Renal cortical epithelial cell (primary cell): ENCODE measurements at regions not wholly inside any gene's neighbourhood (a gene's known extent, or its start where the extent isn't known, plus 50 kb on each side); places are given as distances from the start of the nearest gene placed in this dataset.

Source experiments
- DNase-seq: peaks from one replicate; pipeline ENCODE4 v3.0.0-alpha.2; 2011; ENCODE audit warnings: low read depth

DNA sequence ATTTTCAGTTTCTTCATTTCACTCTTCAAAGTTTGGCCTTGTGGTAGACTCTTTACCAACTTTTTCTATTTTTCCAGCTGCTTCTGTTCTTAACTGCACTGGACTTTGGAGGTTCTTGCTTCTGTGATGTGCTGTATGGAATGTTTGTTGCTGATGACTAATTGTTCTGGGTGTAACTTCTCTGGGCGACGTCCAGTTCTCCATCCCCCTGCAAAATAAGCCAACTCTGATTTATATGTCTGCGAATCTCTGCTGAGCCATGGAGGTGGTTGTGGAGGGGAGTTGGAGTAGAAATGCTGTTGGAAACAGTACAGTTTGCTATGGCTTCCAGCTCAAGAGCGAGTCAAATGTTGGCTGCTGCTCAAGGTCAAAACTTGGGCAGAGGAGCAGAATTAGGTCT, 113.9 kb upstream of the DYRK2 start:
- peak; percentile 72 for DNase-seq

DNA sequence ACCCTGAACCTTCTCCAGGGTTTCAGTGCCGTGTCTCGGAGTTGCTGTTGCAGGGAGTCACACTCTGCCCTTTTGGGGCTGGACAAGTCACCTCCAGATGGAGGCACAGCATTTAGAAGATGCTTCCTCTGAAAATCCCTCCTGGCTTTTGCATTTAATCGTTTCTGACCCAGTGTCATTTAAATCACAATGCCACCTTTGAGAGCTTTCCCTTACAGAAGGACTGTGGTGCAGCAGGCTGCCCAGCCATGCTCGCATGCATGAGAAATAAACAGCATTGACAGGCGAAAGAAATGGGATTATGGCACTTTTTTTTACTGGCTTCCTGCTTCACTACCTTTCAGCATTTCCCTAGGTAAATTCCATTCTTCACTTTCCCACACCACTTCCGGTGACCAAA, 113.4 kb upstream of the DYRK2 start:
- no peak for DNase-seq

DNA sequence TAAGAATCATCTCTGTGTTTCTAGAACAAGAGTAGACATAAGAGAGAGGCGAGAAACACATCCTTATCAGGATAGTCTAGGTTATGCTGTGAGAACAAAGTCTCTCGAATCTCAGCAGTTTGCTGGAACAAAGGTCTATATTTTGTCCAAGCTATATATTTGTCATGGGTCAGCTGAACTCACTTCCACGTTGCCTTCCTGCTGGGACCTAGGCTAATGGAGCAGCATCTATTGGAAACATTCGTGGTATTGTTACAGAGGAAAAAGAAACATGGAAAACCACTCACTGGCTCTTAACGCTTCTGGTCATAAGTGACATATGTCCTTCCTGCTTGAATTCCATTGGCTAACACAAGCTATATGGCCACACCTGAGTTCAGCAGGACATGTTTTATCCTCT, 112.6 kb upstream of the DYRK2 start:
- DNase-seq, result no peak

DNA sequence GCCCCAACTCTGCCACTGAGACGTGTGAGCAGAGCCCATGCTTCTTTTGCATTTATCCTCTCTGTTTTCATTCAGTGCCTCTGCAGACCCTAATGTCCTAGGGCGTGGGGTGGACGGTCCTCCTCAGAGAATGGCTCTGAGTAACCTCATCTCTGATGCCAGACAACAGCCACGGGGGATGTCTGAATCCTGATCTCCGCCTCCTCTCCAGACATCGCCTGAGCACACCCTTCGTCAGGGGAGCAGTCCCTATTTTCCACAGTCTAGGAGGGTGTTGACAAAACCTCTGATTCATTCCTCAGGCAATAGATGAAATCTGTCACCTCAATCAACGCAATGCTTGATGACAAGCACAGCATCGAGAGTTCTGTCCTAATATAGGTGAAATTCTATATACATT, 109.2 kb upstream of the DYRK2 start:
- DNase-seq, result no peak

DNA sequence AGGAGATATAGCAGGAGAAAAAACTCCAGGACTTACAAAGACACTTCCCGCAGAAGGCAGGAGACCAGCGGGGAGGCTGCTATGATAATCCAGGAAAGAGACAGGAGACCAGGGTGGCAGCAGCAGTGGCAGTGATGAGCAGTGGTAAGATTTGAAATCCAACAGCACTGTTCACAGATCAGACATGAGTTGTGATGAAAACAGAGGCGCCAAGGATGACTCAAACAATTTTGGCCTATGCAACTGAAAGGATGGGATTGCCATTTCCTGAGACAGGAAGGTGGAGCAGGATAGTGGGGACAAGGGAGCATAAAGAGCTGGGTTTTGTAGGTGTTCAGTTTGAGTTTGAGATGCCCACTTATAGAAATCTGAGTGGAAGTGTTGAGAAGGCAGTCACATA, 108.6 kb upstream of the DYRK2 start:
- DNase-seq, result no peak

DNA sequence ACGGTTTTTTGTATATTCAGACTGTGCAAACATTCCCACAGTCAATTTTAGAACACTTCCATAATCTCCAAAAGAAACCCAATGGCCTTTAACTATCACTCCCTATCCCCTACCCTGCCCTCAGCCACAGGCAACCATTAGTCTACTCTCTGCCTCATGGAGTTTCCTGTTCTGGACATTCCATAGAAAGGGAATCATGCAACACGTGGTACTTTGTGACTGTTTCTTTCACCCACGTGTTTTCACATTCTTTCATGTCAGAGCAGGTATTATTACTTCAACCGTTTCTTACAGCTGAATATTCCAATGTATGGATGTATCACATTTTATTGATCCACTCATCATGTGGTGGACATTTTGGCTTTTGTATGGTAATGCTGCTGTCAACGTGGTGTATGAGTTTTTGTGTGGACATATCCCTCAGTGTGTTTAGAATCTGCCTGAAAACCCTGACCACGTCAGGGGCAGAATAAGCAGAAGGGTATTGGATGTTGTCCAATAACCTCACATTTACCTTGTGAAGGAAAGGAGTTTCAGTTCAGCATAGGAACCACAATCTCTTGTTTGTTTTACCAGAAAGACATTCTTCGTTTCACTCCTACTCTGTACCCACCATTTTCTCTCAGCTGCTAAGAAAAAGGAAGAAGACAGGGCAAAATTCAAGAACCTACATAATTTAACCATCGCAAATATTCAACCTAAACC, 107.5 kb upstream of the DYRK2 start:
- peak; percentile 60 for DNase-seq

DNA sequence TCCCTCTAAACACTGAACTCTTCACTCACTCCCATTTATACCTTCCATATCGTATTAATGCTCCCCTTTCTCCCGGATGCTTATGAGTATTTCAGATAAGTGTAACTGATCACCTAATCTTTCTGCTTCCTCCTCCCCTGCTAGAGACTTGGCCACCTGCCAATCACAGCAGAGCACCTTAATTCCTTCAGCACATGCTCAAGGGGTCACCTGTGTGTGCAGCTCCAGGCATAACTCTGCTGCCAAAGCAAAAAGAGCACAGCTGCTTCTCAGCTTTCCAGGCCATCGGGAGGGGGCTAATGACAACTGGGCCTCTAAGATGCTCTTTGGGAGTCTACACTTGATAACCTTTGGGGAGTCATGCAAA, 106.9 kb upstream of the DYRK2 start:
- DNase-seq, result peak; percentile 54

DNA sequence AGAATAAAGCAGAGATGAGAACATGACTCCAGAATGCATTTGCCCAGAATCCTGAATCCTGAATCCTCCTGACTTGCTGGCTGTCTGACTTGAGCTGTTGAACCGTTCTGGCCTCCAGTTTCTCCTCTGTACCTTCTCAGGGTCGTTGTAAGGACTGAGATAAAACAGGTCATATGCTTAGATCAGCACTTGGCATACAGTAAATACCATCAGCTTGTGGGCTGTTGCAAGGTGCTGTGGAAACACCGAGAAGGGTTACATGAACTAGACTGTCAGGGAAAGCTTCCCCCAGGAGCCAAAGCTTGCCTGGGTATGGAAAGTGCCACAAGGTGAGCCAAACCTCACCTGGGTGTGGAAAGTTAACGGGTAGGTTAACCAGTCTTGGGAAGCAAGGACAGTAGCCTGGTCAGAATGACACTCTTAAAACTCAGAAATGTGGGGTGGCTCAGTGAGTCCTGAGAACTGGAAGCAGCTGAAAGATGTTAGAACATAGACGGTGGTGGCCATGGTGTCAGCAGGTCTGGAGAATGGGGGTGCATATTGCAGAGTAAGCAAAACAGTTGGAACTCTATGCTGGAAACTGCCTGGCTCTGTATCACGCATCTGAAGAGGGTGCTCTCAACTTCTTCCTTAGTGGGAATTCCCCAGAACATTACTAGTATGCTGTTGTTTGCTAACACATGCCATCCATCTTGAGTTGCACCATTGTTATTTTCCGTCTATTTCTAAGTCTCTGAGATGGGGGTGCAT, 105.3 kb upstream of the DYRK2 start:
- no peak for DNase-seq

DNA sequence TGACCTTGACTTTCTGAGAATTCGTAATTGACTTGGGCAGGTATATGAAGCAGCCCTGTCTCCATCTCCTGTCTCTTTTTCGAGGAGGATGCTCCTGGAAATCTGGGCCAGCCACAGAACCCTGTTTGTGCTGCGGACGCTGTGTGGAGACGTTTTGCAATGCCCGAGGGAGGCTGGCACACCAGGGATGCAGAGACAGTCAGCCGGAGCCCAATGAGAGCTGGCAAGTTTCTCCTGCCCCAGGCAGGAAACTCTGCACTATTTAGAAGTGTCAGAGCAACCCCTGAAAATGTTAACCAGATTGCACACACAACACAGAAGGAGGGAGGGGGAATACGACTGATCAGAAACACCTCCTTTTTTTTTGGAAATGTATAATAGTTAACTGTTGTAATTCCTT, 103.2 kb upstream of the DYRK2 start:
- no peak for DNase-seq

DNA sequence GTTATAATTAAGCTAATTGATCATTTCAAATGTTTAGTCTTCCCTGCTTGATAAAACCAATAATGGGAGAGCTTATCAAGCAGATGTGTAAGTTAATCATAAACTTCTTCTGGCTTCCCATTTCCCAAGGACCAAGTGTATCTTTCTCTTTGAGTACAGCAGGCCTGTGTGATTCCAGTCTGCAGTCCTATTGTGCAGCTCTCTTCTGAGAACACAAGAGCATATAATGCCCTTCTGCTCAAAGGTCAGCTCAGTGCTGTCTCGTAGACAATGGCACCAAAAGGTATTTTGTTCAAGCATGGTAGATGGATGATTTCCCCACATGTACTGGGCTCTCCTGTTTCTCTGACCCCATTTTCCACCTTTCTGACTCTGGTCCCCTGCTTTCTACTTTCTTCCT, 101.8 kb upstream of the DYRK2 start:
- no peak for DNase-seq

DNA sequence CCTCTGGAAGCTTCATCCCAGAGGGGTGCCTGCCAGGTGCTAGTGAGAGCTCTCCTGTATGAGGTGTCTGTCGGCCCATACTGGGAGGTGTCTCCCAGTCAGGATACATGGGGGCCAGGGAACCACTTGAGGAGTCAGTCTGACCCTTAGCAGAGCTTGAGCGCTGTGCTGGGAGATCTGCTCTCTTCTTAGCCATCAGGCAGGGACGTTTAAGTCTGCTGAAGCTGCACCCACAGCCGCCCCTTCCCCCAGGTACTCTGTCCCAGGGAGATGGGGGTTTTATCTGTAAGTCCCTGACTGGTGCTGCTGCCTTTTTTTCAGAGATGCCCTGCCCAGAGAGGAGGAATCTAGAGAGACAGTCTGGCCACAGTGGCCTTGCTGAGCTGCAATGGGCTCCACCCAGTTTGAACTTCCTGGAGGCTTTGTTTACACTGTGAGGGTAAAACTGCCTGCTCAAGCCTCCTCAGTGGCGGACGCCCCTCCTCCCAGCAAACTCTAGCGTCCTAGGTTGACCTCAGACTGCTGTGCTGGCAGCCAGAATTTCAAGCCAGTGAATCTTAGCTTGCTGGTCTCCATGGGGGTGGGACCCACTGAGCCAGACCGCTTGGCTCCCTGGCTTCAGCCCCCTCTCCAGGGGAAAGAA, 93.3 kb upstream of the DYRK2 start:
- DNase-seq, result peak; percentile 43

DNA sequence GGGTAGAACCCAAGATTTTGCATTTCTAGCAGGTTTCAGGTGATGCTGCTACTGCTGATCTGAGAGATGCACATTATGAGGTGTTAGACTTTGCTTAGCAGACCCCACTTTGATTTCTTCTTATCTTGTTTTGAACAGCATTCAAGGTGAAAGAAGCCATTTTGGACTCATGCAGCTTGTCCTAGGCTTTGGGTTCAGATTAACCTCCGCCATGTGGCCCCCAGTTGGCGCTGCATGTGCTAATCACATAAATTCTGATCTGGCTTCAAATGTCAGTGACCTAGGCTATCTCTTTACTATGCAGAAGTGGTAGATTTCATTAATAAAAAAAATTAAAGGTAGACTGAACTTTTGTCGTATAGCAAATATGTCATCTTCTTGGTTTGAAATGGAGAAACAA, 89.8 kb upstream of the DYRK2 start:
- DNase-seq, result no peak

DNA sequence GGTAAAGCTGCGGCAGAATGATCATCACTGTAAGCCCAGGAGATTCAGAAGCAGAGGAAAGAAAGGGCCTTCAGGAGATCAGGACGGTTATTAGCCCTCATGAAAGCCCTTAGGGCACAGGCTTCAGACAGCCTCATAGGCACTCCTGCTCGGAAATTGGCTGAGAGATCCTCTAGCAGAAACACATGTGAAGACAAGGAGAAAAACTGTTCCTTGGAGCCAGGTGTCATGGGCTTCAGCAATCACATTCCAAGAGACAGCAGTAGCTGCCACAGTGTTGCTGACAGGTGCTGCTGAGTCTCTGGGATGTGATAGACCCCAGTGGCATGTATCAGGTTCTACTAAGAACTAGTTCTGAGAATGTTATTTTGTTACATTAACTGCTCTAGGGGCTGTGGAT, 88.8 kb upstream of the DYRK2 start:
- DNase-seq, result no peak

DNA sequence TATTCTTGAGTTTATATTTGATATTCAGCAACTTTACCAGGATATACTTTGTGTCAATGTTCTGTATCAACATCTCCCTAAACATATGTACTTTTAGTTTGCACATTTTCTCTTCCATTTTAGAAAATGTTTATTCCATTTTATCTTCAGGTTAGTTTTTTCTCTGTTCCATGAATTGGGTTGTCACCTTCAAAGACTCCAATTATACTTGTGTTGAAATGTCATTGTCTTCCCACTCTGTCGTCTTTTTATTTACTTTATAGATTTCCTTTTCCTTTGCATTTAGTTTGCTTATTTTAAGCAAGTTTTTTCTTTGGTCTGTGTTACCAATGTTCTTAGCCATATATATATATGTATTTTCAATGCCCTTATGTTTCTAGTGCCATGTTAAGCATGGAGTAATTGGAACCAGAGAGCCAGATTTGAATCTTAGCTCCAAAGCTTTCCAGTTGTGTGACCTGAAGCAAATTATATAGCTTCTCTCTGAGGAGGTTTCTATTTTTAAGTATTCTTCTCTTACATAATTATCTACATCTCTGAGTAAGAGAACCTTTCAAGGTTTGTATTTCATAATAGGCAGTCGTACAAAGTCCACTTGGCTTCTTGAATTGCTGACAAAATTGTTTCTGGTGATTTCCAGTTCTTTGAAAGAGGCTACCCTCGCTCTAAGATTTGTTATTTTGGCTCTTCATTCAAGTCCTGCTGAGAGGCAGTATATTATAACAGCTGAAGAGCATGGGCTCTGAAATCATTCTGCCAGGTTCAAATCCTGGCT, 85.8 kb upstream of the DYRK2 start:
- peak; percentile 47 for DNase-seq

DNA sequence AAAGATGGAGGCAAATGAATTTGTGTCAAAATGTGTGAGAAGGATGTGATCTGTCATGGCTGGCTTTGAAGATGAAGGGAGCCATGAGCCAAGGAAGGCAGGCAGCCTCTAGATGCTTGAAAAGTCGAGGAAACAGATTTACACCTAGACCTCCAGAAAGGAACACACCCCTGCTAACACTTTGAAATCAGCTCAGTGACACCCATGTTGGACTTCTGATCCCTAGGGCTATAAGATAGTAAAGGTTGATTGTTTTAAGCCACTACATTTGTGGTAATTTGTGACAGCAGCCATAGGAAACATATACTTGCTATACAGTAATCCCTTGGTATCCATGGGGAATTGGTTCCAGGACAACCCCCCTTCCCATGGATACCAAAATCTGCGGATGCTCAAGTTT, 80.5 kb upstream of the DYRK2 start:
- DNase-seq, result no peak

DNA sequence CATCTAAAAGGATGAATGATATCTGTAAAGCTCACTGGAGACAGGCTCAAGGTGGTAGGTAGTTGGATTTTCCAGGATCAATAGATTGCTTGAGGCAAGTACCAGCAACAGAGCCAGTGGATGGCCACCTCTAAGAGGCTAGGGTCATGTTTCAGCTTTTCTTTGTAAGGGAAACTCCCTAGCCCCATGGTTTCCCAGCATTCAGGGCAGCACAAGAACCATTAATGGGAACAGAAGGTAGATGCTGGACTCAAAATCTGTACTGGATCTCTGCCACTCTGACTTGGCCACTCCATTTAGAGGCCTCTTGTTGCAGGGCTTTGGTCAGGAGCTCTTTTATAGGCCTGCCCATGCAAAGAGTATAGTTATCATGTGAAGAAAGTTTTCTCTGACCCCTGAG, 76.1 kb upstream of the DYRK2 start:
- peak; percentile 33 for DNase-seq

DNA sequence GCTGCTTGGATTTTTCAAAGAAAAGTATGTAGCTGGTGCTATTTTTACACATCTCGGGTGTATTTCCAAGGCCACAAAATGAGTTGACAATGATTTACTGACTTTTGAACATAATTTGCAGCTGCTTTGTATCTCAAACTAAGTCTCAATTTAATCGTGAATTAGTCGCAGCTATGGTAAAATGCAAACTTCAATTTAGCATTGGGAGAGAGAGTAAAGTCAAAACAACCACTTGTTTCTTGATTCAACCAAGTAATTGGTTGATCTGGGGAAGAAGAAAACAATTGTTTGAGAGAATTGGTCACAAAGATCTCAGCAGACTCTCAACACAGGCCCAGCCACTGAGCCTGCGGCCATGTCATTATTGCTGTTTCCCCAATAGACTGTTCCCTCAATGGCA, 75.0 kb upstream of the DYRK2 start:
- no peak for DNase-seq

DNA sequence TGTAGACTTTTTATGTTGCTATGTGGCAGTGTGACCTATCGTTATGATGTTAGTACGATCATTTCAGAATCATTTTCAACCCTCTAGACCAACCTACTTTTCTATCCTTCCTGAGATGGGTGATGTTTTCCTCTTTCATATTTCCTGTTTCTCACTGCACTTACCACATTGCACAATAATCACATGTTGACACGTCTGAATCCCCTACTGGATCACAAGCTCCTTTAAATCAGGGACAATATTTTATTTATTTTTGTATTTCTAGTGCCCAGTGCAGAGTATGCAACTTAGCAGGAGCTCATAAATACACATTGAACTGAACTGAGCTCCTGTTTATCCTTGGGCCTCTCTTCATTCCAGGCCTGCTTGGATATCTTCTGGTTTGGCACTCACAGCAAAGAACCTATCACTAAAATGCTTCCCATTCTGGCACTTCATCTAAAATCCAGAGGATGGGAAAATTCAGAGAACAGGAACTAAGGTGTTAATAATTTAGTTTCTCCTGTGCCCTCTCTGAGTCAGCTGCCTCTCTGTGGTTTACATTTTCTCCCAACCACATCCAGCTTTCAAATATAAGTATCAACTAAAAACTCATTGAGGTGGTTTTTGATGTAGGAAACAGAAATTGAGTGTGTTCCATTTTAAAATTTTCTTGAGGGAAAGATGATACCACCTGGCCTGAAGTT, 69.4 kb upstream of the DYRK2 start:
- peak; percentile 51 for DNase-seq

DNA sequence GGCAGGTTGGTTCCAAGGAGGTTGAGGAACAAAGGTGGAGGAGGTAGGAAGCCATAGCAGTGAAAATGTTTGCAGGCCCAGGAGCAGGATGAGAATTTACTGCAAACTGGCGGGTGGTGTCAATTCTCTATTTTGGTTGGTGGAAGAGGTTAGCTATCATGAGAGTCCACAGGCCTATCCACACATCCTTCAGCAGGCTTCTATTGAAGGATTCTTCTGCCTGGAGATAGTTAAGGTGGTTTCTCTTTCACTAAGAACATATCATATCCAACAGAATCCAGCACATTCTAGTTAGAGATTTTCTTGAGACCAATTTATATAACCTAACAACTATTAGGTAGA, 68.9 kb upstream of the DYRK2 start:
- no peak for DNase-seq

DNA sequence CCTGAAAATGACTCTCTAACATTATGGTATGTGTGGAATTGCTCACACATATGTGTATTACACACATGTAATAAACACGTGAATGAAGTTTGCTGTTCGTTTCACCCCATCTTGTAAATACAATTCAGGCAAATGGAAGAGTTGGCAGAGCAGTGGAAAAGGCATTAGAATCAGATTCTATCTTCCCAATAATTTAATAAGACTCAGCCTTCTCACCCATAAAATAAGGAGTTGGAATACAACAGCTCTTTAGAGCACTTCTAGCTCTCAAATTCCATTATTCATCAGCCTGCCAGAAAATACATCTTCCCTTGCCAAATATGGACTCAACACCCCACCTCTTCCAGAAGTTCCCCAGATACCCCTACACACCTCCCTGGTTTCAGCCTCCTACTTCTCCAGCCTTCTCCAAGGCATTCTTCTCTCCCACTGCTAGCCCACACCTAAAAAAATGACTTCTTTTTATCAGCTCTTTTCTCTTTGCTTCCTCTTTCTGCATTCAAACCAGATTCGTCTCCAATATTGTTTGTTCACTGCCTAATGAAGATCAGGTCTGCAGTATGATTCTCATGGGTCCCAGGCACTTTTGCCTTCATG, 66.2 kb upstream of the DYRK2 start:
- DNase-seq, result no peak

DNA sequence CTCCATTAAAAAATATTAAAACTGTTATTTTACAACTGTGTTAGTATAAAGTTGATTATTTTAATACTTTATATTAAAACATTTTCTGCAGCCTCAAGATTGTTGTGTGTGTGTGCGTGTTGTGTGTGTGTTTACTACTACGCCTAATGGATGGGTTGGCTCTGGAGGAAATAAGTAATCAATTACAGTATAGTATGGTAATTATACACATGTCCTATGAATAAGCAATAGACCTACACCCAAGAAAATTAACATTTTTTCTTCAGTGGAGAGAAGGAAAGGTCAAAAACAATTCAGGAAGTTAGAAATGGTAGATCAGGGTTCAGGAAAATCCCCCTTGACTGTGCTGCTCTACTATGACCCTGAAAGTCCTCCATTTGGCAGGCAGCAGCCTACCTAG, 65.7 kb upstream of the DYRK2 start:
- DNase-seq, result no peak

DNA sequence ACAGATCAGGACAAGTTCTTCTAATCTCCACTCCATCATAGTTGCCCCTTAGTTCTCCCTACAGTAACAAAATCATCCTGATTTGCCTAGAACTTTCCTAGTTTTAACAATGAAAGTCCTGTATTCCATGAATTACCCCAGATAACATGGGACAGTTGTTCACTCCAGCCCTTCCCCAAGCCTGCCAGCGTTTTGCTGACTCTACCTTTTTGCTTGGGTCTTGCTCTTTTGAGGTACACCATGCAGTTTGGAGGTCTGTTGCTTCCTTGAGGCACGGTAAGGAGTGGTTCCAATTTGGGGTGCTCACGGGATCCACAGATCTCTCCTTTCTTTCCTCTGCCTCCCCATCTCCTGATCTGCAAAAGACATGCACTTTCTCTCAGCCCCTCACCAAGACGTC, 61.6 kb upstream of the DYRK2 start:
- DNase-seq, result no peak
